MCF 10A (cell line): ENCODE measurements at regions not wholly inside any gene's neighbourhood (a gene's known extent, or its start where the extent isn't known, plus 50 kb on each side); places are given as distances from the start of the nearest gene placed in this dataset.
"Not testable (repeated sequence)": the region's sequence is repeated elsewhere in the genome, so short reads cannot be mapped to it uniquely, and the experiment has no call there.

Experiments used
- BruUV-seq: library from RNA; stranded (reverse); fragments of 400-500 nt; replicated peaks from 2 replicates; lab custom pipeline; 2021; lab: Mats Ljungman, UMichigan
- CTCF ChIA-PET: fragments of 300-600 bp; sonication (Branson Sonifier 250); formaldehyde crosslinking; extraction: SDS; loops from one replicate; lab custom pipeline; 2021; ENCODE audit warnings: antibody characterized with exemption, inconsistent platforms; lab: Yijun Ruan, JAX
- POLR2A ChIA-PET: fragments of 300-600, 350-650 bp; sonication (Branson Sonifier 250); formaldehyde crosslinking; extraction: SDS; loops from one replicate; lab custom pipeline; 2020; ENCODE audit warnings: antibody characterized with exemption, inconsistent platforms; lab: Yijun Ruan, JAX
- DNase-seq: peaks from one replicate; pipeline ENCODE4 v3.0.0-alpha.2; 2018; ENCODE audit not compliant: unreplicated experiment
- H3K27ac Mint-ChIP-seq: one replicate; pipeline ENCODE4 v1.8.0; 2022; ENCODE audit warnings: mild to moderate bottlenecking, low read depth, mixed read lengths; ENCODE audit not compliant: unreplicated experiment
- H3K27me3 Mint-ChIP-seq: one replicate; pipeline ENCODE4 v1.8.0; 2022; ENCODE audit warnings: mixed read lengths; ENCODE audit not compliant: insufficient read depth, unreplicated experiment
- H3K36me3 Mint-ChIP-seq: one replicate; pipeline ENCODE4 v1.8.0; 2022; ENCODE audit warnings: mild to moderate bottlenecking, moderate library complexity, mixed read lengths; ENCODE audit not compliant: insufficient read depth, unreplicated experiment
- H3K4me1 Mint-ChIP-seq: one replicate; pipeline ENCODE4 v1.8.0; 2022; ENCODE audit warnings: mixed read lengths; ENCODE audit not compliant: insufficient read depth, unreplicated experiment
- H3K4me3 Mint-ChIP-seq: one replicate; pipeline ENCODE4 v1.8.0; 2022; ENCODE audit warnings: mild to moderate bottlenecking, moderate library complexity, mixed read lengths; ENCODE audit not compliant: unreplicated experiment
- H3K9me3 Mint-ChIP-seq: one replicate; pipeline ENCODE4 v1.8.0; 2022; ENCODE audit warnings: mixed read lengths; ENCODE audit not compliant: unreplicated experiment
- intact Hi-C: fragments of 100-400 bp; cut with micrococcal nuclease; formaldehyde crosslinking; loops from 2 replicates; pipeline ENCODE4 v1.14.1; 2022
- TF ChIP-seq, protein P1 (sequence below): fragments of 200-600 bp; IDR thresholded peaks from one replicate; pipeline ENCODE4 v1.8.0; 2022; ENCODE audit warnings: antibody characterized with exemption, mild to moderate bottlenecking; ENCODE audit not compliant: unreplicated experiment

DNA sequence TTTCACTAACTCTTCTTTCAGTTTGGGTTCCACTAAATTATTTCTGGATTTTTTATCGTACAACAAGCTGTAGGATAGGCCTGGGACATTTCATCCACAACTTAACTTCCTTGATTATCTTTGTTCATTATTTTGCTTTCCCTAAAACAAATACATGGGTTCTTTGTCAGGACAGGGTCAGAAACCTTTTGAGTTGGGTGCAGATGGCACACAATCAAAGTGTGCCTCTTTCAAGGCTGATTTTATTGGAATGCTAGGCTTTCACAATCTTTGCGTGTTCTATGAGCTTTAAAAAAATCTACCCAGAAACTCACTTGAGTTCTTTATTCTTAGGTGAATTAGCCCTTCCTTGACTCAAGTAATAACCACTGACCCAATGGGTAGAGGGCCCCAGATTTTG lies 348.4 kb downstream of the FAM47B start:
- POLR2A ChIA-PET: interaction anchor here (1.0 kb wide), 1 partner anchor 10 kb away, joined by 3 read pairs; no protein-coding TSS in a partner anchor
- no TSS peak for BruUV-seq
- CTCF ChIA-PET: no interaction called here
- TF ChIP-seq, protein P1, sequence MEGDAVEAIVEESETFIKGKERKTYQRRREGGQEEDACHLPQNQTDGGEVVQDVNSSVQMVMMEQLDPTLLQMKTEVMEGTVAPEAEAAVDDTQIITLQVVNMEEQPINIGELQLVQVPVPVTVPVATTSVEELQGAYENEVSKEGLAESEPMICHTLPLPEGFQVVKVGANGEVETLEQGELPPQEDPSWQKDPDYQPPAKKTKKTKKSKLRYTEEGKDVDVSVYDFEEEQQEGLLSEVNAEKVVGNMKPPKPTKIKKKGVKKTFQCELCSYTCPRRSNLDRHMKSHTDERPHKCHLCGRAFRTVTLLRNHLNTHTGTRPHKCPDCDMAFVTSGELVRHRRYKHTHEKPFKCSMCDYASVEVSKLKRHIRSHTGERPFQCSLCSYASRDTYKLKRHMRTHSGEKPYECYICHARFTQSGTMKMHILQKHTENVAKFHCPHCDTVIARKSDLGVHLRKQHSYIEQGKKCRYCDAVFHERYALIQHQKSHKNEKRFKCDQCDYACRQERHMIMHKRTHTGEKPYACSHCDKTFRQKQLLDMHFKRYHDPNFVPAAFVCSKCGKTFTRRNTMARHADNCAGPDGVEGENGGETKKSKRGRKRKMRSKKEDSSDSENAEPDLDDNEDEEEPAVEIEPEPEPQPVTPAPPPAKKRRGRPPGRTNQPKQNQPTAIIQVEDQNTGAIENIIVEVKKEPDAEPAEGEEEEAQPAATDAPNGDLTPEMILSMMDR: no peak
- Mint-ChIP-seq H3K4me1 (peaks cover 6% of the 10 kb centered on the region), H3K27me3 (peaks cover 8% of the 10 kb centered on the region), H3K9me3 (no peaks in the 10 kb centered on the region), H3K4me3 (no peak overlapping the region), H3K27ac (peak overlapping the region; percentile 51), H3K36me3 (no peaks in the 10 kb centered on the region)
- intact Hi-C loops: no loop called here
- DNase-seq: no peak

DNA sequence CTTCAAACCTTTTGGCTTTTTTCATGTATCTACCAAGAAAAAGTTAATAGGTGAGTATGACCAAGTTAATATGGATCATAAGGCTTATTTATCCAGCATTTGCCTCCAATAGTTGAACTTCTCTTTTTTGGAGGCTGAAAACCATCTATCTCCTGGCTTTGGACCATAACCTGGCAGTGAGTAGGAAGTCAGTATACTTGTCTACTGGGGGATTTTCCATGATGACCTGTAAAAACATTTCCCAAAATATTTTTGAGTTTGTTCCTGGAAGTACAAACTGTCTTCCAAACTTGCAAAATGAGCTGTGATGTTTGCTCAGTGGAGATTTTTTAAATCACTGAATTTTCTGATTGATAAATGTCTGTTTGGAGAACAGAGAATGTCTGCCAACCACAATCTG lies 349.9 kb downstream of the FAM47B start:
- intact Hi-C loops: no loop called here

DNA sequence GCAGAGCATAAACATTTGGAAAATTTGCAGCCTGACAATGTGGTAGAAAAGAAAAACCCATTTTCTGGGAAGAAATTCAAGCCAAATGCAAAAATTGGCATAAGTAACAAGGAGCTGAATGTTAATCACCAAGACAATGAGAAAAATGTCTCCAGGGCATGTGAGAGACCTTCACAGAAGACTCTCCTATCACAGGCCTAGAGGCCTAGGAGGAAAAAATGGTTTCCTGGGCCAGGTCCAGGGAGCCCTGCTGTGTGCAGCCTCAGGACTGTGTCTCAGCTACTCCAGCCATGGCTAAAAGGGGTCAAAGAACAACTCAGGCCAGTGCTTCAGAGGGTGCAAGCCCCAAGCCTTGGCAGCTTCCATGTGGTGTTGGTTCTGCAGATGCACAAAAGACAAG lies 362.4 kb downstream of the FAM47B start:
- BruUV-seq, POLR2A ChIA-PET, H3K27me3 Mint-ChIP-seq: not testable (repeated sequence)

More for the DNA sequence above, 349.9 kb downstream of the FAM47B start:
- no peak for DNase-seq
- TF ChIP-seq, protein P1: no peak
- BruUV-seq: no TSS peak
- Mint-ChIP-seq H3K4me1 (peaks cover 6% of the 10 kb centered on the region), H3K36me3 (peaks cover 6% of the 10 kb centered on the region), H3K27ac (no peak overlapping the region), H3K9me3 (no peaks in the 10 kb centered on the region), H3K4me3 (no peak overlapping the region), H3K27me3 (no peaks in the 10 kb centered on the region)
- CTCF ChIA-PET: interaction anchor here (0.7 kb wide), 1 partner anchor 131 kb away, joined by 4 read pairs; no protein-coding TSS in a partner anchor
- POLR2A ChIA-PET: no interaction called here

DNA sequence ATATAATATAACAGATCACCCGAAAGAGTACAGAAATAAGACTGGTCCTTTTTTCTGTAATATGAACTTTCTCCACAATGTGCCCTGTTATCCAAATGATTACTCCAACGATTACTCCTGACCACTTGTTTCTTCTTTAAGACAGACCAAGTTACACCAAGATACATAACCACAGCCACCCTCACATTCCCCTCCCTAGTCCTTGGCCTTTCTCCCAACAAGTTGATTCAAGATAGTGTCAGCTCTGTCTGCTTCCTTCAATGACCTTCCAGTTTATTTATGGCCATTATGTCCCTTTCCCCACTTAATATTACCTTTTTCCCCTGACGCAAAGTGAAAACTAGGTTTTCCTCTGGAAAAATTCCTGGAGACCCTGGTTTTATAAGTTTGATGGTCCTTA lies 397.2 kb downstream of the FAM47B start:
- POLR2A ChIA-PET: interaction anchor here (0.6 to 1.1 kb wide), 2 partner anchors 70 to 102 kb away, joined by 3 read pairs; no protein-coding TSS in a partner anchor
- Mint-ChIP-seq H3K4me1 (peaks cover 6% of the 10 kb centered on the region), H3K36me3 (no peaks in the 10 kb centered on the region), H3K27ac (peak overlapping the region; percentile 68), H3K27me3 (peaks cover 25% of the 10 kb centered on the region), H3K4me3 (no peak overlapping the region), H3K9me3 (no peaks in the 10 kb centered on the region)
- BruUV-seq: no TSS peak
- TF ChIP-seq, protein P1: no peak
- CTCF ChIA-PET: interaction anchor here (0.7 kb wide), 3 partner anchors 12 to 1602 kb away, joined by 3 to 5 read pairs (median 3); no protein-coding TSS in a partner anchor
- intact Hi-C loops: no loop called here
- peak; percentile 33 for DNase-seq

More for the DNA sequence above, 362.4 kb downstream of the FAM47B start:
- DNase-seq, H3K36me3 Mint-ChIP-seq, intact Hi-C loops, H3K27ac Mint-ChIP-seq, CTCF ChIA-PET, H3K4me3 Mint-ChIP-seq, H3K4me1 Mint-ChIP-seq: not testable (repeated sequence)
- peaks cover 15% of the 10 kb centered on the region for H3K9me3 Mint-ChIP-seq
